ENCODE measurements at regions not wholly inside any gene's neighbourhood (a gene's known extent, or its start where the extent isn't known, plus 50 kb on each side); places are given as distances from the start of the nearest gene placed in this dataset.

DNA sequence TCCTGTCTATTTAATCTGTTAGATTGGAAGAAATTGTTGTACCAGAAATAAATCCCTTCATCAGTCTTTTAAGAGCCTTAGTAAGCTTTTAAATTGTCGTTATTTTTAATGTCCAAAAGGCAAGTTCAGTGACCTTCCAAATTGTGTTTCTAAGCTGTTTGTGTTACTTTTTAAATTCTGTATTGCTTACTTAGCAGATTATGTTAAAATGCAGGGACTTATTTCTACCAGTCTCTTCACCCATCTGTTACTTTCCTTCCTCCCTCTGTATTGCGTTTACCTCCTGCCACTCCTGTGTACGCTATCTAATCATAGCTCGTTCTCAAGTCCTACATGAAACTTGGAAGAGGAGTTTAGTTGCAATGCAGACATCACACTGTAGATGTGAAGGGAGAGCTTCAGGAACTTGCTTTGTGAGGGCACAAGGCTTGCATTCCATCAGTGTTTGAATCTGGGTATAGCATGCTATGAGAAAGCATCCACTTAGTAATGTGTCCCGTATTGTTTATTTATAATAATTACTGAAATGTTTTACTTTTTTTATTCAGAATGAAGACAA, 406.5 kb upstream of the RGS6 start:
- no peak for TF ChIP-seq POLR2A (IDR thresholded peaks at IDR 0.05)
- TF ChIP-seq, protein P1, sequence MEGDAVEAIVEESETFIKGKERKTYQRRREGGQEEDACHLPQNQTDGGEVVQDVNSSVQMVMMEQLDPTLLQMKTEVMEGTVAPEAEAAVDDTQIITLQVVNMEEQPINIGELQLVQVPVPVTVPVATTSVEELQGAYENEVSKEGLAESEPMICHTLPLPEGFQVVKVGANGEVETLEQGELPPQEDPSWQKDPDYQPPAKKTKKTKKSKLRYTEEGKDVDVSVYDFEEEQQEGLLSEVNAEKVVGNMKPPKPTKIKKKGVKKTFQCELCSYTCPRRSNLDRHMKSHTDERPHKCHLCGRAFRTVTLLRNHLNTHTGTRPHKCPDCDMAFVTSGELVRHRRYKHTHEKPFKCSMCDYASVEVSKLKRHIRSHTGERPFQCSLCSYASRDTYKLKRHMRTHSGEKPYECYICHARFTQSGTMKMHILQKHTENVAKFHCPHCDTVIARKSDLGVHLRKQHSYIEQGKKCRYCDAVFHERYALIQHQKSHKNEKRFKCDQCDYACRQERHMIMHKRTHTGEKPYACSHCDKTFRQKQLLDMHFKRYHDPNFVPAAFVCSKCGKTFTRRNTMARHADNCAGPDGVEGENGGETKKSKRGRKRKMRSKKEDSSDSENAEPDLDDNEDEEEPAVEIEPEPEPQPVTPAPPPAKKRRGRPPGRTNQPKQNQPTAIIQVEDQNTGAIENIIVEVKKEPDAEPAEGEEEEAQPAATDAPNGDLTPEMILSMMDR (IDR thresholded peaks at IDR 0.05): no peak

All from sigmoid colon (tissue), 3 donors.